ENCODE measurements at regions not wholly inside any gene's neighbourhood (a gene's known extent, or its start where the extent isn't known, plus 50 kb on each side); places are given as distances from the start of the nearest gene placed in this dataset.

- TF ChIP-seq CTCF (IDR thresholded peaks at IDR 0.05) (no peak), POLR2A (IDR thresholded peaks at IDR 0.05) (no peak)
Observed at GRCh38 chr5:114201332-114201731, 160.5 kb upstream of the KCNN2 start.
